ENCODE measurements at regions not wholly inside any gene's neighbourhood (a gene's known extent, or its start where the extent isn't known, plus 50 kb on each side); places are given as distances from the start of the nearest gene placed in this dataset.

GRCh38 chr21:27213303-27213702 is 246.4 kb upstream of the ADAMTS5 start:
- no peak overlapping the region for H3K4me3 ChIP-seq (ENCODE audit: low read depth in 1 of 3, low read length in 3 of 3)
- no peaks in the 10 kb centered on the region for H3K27me3 ChIP-seq (ENCODE audit: control insufficient read depth in 3 of 3, insufficient read depth in 3 of 3, low read length in 3 of 3)
- H3K4me1 ChIP-seq (ENCODE audit: control insufficient read depth in 3 of 3, insufficient read depth in 2 of 3, low read depth in 1 of 3, low read length in 2 of 3): no peaks in the 10 kb centered on the region
- no peak overlapping the region for H3K27ac ChIP-seq (ENCODE audit: low read depth in 1 of 3, low read length in 2 of 3)
- FAIRE-seq (no peak), DNase-seq (no peak)
- peaks cover 0 to 4% of the 10 kb centered on the region in 2 donors for H3K9me3 ChIP-seq (ENCODE audit: control insufficient read depth in 2 of 2, insufficient read depth in 1 of 2, low read depth in 1 of 2, low read length in 1 of 2)
- no peaks in the 10 kb centered on the region for H3K36me3 ChIP-seq (ENCODE audit: control insufficient read depth in 3 of 3, insufficient read depth in 2 of 3, low read depth in 1 of 3, low read length in 3 of 3)

- FAIRE-seq: no peak
- WGBS, 3 donors: 28 to 49% (median 35%) methylated on average over 2 of the region's 2 CpGs
Observed at GRCh38 chr21:27212441-27212840, 245.6 kb upstream of the ADAMTS5 start.

GRCh38 chr21:27209546-27209945 is 242.7 kb upstream of the ADAMTS5 start:
- 94 to 97% (median 97%) methylated on average over 1 of the region's 1 CpG for WGBS, 3 donors
- Histone ChIP-seq H3K4me3 (ENCODE audit: low read depth in 1 of 3, low read length in 3 of 3) (no peak overlapping the region), H3K27me3 (ENCODE audit: control insufficient read depth in 3 of 3, insufficient read depth in 3 of 3, low read length in 3 of 3) (no peaks in the 10 kb centered on the region), H3K36me3 (ENCODE audit: control insufficient read depth in 3 of 3, insufficient read depth in 2 of 3, low read depth in 1 of 3, low read length in 3 of 3) (no peaks in the 10 kb centered on the region), H3K9me3 (ENCODE audit: control insufficient read depth in 2 of 2, insufficient read depth in 1 of 2, low read depth in 1 of 2, low read length in 1 of 2) (peaks cover 0 to 7% of the 10 kb centered on the region in 2 donors), H3K27ac (ENCODE audit: low read depth in 1 of 3, low read length in 2 of 3) (no peak overlapping the region), H3K4me1 (ENCODE audit: control insufficient read depth in 3 of 3, insufficient read depth in 2 of 3, low read depth in 1 of 3, low read length in 2 of 3) (no peaks in the 10 kb centered on the region)
- no peak for DNase-seq
- FAIRE-seq: no peak

More at GRCh38 chr21:27212441-27212840, 245.6 kb upstream of the ADAMTS5 start:
- Histone ChIP-seq H3K4me3 (ENCODE audit: low read depth in 1 of 3, low read length in 3 of 3) (no peak overlapping the region), H3K27me3 (ENCODE audit: control insufficient read depth in 3 of 3, insufficient read depth in 3 of 3, low read length in 3 of 3) (no peaks in the 10 kb centered on the region), H3K27ac (ENCODE audit: low read depth in 1 of 3, low read length in 2 of 3) (no peak overlapping the region), H3K9me3 (ENCODE audit: control insufficient read depth in 2 of 2, insufficient read depth in 1 of 2, low read depth in 1 of 2, low read length in 1 of 2) (peaks cover 0 to 7% of the 10 kb centered on the region in 2 donors), H3K36me3 (ENCODE audit: control insufficient read depth in 3 of 3, insufficient read depth in 2 of 3, low read depth in 1 of 3, low read length in 3 of 3) (no peaks in the 10 kb centered on the region), H3K4me1 (ENCODE audit: control insufficient read depth in 3 of 3, insufficient read depth in 2 of 3, low read depth in 1 of 3, low read length in 2 of 3) (no peaks in the 10 kb centered on the region)
- no peak for DNase-seq

- peaks cover 0 to 7% of the 10 kb centered on the region in 2 donors for H3K9me3 ChIP-seq (ENCODE audit: control insufficient read depth in 2 of 2, insufficient read depth in 1 of 2, low read depth in 1 of 2, low read length in 1 of 2)
- no peak for DNase-seq
- no peaks in the 10 kb centered on the region for H3K27me3 ChIP-seq (ENCODE audit: control insufficient read depth in 3 of 3, insufficient read depth in 3 of 3, low read length in 3 of 3)
- no peak for FAIRE-seq
- H3K27ac ChIP-seq (ENCODE audit: low read depth in 1 of 3, low read length in 2 of 3): no peak overlapping the region
- H3K4me1 ChIP-seq (ENCODE audit: control insufficient read depth in 3 of 3, insufficient read depth in 2 of 3, low read depth in 1 of 3, low read length in 2 of 3): no peaks in the 10 kb centered on the region
- WGBS, 3 donors: 69 to 77% (median 76%) methylated on average over 5 of the region's 5 CpGs
- no peaks in the 10 kb centered on the region for H3K36me3 ChIP-seq (ENCODE audit: control insufficient read depth in 3 of 3, insufficient read depth in 2 of 3, low read depth in 1 of 3, low read length in 3 of 3)
- H3K4me3 ChIP-seq (ENCODE audit: low read depth in 1 of 3, low read length in 3 of 3): no peak overlapping the region
Observed at GRCh38 chr21:27206368-27206982, 239.6 kb upstream of the ADAMTS5 start.

- no peak for DNase-seq
Observed at GRCh38 chr21:27202301-27202700, 235.4 kb upstream of the ADAMTS5 start.

GRCh38 chr21:27201197-27201596 is 234.3 kb upstream of the ADAMTS5 start:
- no peak for DNase-seq
- Histone ChIP-seq H3K27me3 (ENCODE audit: control insufficient read depth in 3 of 3, insufficient read depth in 3 of 3, low read length in 3 of 3) (no peaks in the 10 kb centered on the region), H3K27ac (ENCODE audit: low read depth in 1 of 3, low read length in 2 of 3) (no peak overlapping the region), H3K4me1 (ENCODE audit: control insufficient read depth in 3 of 3, insufficient read depth in 2 of 3, low read depth in 1 of 3, low read length in 2 of 3) (no peaks in the 10 kb centered on the region), H3K36me3 (ENCODE audit: control insufficient read depth in 3 of 3, insufficient read depth in 2 of 3, low read depth in 1 of 3, low read length in 3 of 3) (no peaks in the 10 kb centered on the region), H3K9me3 (ENCODE audit: control insufficient read depth in 2 of 2, insufficient read depth in 1 of 2, low read depth in 1 of 2, low read length in 1 of 2) (no peaks in the 10 kb centered on the region), H3K4me3 (ENCODE audit: low read depth in 1 of 3, low read length in 3 of 3) (no peak overlapping the region)
- FAIRE-seq: no peak
- WGBS, 3 donors: 80 to 92% (median 88%) methylated on average over 3 of the region's 3 CpGs

More at GRCh38 chr21:27202301-27202700, 235.4 kb upstream of the ADAMTS5 start:
- no peak overlapping the region for H3K27ac ChIP-seq (ENCODE audit: low read depth in 1 of 3, low read length in 2 of 3)
- H3K27me3 ChIP-seq (ENCODE audit: control insufficient read depth in 3 of 3, insufficient read depth in 3 of 3, low read length in 3 of 3): no peaks in the 10 kb centered on the region
- H3K9me3 ChIP-seq (ENCODE audit: control insufficient read depth in 2 of 2, insufficient read depth in 1 of 2, low read depth in 1 of 2, low read length in 1 of 2): no peaks in the 10 kb centered on the region
- no peak overlapping the region for H3K4me3 ChIP-seq (ENCODE audit: low read depth in 1 of 3, low read length in 3 of 3)
- H3K4me1 ChIP-seq (ENCODE audit: control insufficient read depth in 3 of 3, insufficient read depth in 2 of 3, low read depth in 1 of 3, low read length in 2 of 3): no peaks in the 10 kb centered on the region
- FAIRE-seq: no peak
- H3K36me3 ChIP-seq (ENCODE audit: control insufficient read depth in 3 of 3, insufficient read depth in 2 of 3, low read depth in 1 of 3, low read length in 3 of 3): no peaks in the 10 kb centered on the region

- 64 to 78% (median 72%) methylated on average over 3 of the region's 3 CpGs for WGBS, 3 donors
- H3K9me3 ChIP-seq (ENCODE audit: control insufficient read depth in 2 of 2, insufficient read depth in 1 of 2, low read depth in 1 of 2, low read length in 1 of 2): peaks cover 0 to 4% of the 10 kb centered on the region in 2 donors
Observed at GRCh38 chr21:27196651-27197050, 229.8 kb upstream of the ADAMTS5 start.

GRCh38 chr21:27192281-27192949 is 225.5 kb upstream of the ADAMTS5 start:
- no peaks in the 10 kb centered on the region for H3K27me3 ChIP-seq (ENCODE audit: control insufficient read depth in 3 of 3, insufficient read depth in 3 of 3, low read length in 3 of 3)
- FAIRE-seq (no peak), DNase-seq (no peak)
- H3K27ac ChIP-seq (ENCODE audit: low read depth in 1 of 3, low read length in 2 of 3): no peak overlapping the region
- WGBS, 3 donors: 72 to 77% (median 74%) methylated on average over 3 of the region's 3 CpGs
- peaks cover 0 to 4% of the 10 kb centered on the region in 2 donors for H3K9me3 ChIP-seq (ENCODE audit: control insufficient read depth in 2 of 2, insufficient read depth in 1 of 2, low read depth in 1 of 2, low read length in 1 of 2)
- no peaks in the 10 kb centered on the region for H3K36me3 ChIP-seq (ENCODE audit: control insufficient read depth in 3 of 3, insufficient read depth in 2 of 3, low read depth in 1 of 3, low read length in 3 of 3)
- H3K4me3 ChIP-seq (ENCODE audit: low read depth in 1 of 3, low read length in 3 of 3): no peak overlapping the region
- H3K4me1 ChIP-seq (ENCODE audit: control insufficient read depth in 3 of 3, insufficient read depth in 2 of 3, low read depth in 1 of 3, low read length in 2 of 3): no peaks in the 10 kb centered on the region

More at GRCh38 chr21:27196651-27197050, 229.8 kb upstream of the ADAMTS5 start:
- FAIRE-seq: no peak
- DNase-seq: no peak
- Histone ChIP-seq H3K4me3 (ENCODE audit: low read depth in 1 of 3, low read length in 3 of 3) (no peak overlapping the region), H3K27ac (ENCODE audit: low read depth in 1 of 3, low read length in 2 of 3) (no peak overlapping the region), H3K36me3 (ENCODE audit: control insufficient read depth in 3 of 3, insufficient read depth in 2 of 3, low read depth in 1 of 3, low read length in 3 of 3) (no peaks in the 10 kb centered on the region), H3K4me1 (ENCODE audit: control insufficient read depth in 3 of 3, insufficient read depth in 2 of 3, low read depth in 1 of 3, low read length in 2 of 3) (no peaks in the 10 kb centered on the region), H3K27me3 (ENCODE audit: control insufficient read depth in 3 of 3, insufficient read depth in 3 of 3, low read length in 3 of 3) (no peaks in the 10 kb centered on the region)

- Histone ChIP-seq H3K36me3 (ENCODE audit: control insufficient read depth in 3 of 3, insufficient read depth in 2 of 3, low read depth in 1 of 3, low read length in 3 of 3) (no peaks in the 10 kb centered on the region), H3K9me3 (ENCODE audit: control insufficient read depth in 2 of 2, insufficient read depth in 1 of 2, low read depth in 1 of 2, low read length in 1 of 2) (peaks cover 0 to 4% of the 10 kb centered on the region in 2 donors), H3K4me3 (ENCODE audit: low read depth in 1 of 3, low read length in 3 of 3) (no peak overlapping the region), H3K27me3 (ENCODE audit: control insufficient read depth in 3 of 3, insufficient read depth in 3 of 3, low read length in 3 of 3) (no peaks in the 10 kb centered on the region), H3K4me1 (ENCODE audit: control insufficient read depth in 3 of 3, insufficient read depth in 2 of 3, low read depth in 1 of 3, low read length in 2 of 3) (no peaks in the 10 kb centered on the region), H3K27ac (ENCODE audit: low read depth in 1 of 3, low read length in 2 of 3) (no peak overlapping the region)
- WGBS, 3 donors: 76 to 95% (median 93%) methylated on average over 1 of the region's 1 CpG
- FAIRE-seq (no peak), DNase-seq (no peak)
Observed at GRCh38 chr21:27190601-27191000, 223.7 kb upstream of the ADAMTS5 start.
